SK-N-MC (cell line): ENCODE measurements at regions not wholly inside any gene's neighbourhood (a gene's known extent, or its start where the extent isn't known, plus 50 kb on each side); places are given as distances from the start of the nearest gene placed in this dataset.
"Not testable (repeated sequence)": the region's sequence is repeated elsewhere in the genome, so short reads cannot be mapped to it uniquely, and the experiment has no call there.

ENCODE experiments used
- DNase-seq: peaks from one replicate; pipeline ENCODE4 v3.0.0-alpha.2; 2011; ENCODE audit warnings: low read depth, low spot score
- H3K27ac ChIP-seq: fragments of 200-600 bp; sonication (generic); 2 replicates; pipeline ENCODE4 v1.5.1; 2016; ENCODE audit warnings: mixed run types
- H3K36me3 ChIP-seq: fragments of 200-600 bp; sonication (generic); 2 replicates; pipeline ENCODE4 v1.6.1; 2017; ENCODE audit warnings: antibody characterized with exemption, low read length, mixed read lengths; ENCODE audit not compliant: insufficient read depth
- H3K4me3 ChIP-seq: fragments of 200-600 bp; sonication (generic); 2 replicates; pipeline ENCODE4 v1.5.1; 2016
- H3K9ac ChIP-seq: fragments of 200-600 bp; sonication (generic); 2 replicates; pipeline ENCODE4 v1.8.0; 2017; ENCODE audit warnings: mixed run types, mixed read lengths; ENCODE audit not compliant: insufficient read length
- H3K9me3 ChIP-seq: fragments of 200-600 bp; sonication (generic); 2 replicates; pipeline ENCODE4 v1.6.1; 2017; ENCODE audit warnings: low read depth, mild to moderate bottlenecking, antibody characterized with exemption, low read length, moderate library complexity, mixed read lengths
- EZH2 ChIP-seq: fragments of 200-600 bp; sonication (generic); IDR thresholded peaks from one replicate; pipeline ENCODE4 v1.6.1; 2017; ENCODE audit warnings: antibody characterized with exemption
- FOXP2 ChIP-seq: optimal IDR thresholded peaks from 2 replicates; pipeline ENCODE3; 2011; ENCODE audit warnings: mild to moderate bottlenecking, moderate library complexity; ENCODE audit not compliant: insufficient read depth; ENCODE audit errors: extremely low read length, control extremely low read depth
- POLR2AphosphoS5 ChIP-seq: IDR thresholded peaks from 2 replicates; pipeline ENCODE4 v1.6.1; 2012; ENCODE audit warnings: mild to moderate bottlenecking, low read depth, low read length, borderline replicate concordance

DNA sequence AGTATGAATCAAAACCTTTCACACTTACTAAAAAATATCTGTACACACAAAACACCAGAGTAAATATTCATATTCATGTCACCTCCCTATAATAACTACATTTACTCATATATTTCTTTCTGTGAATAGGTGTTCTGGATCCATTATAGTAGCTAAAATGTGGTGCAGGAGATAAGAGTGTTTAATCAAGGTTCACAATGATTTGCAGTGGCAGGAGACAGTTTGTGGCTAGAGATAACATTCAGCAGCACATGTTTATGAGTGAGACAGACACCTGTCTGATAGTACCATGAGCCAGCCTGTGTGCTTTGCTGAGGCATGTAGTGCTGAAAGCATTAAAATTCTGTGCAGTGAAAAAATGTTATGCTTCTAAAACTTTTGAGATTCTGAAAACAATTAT is 410.3 kb downstream of the SRGAP2C start:
- Histone ChIP-seq H3K9ac (no peak overlapping the region), H3K4me3 (no peak overlapping the region), H3K27ac (no peak overlapping the region), H3K36me3 (no peaks in the 10 kb centered on the region), H3K9me3 (no peaks in the 10 kb centered on the region)
- TF ChIP-seq FOXP2, result no peak
- TF ChIP-seq EZH2, result no peak
- no peak for TF ChIP-seq POLR2AphosphoS5
- no peak for DNase-seq

- not testable (repeated sequence) for H3K4me3 ChIP-seq, H3K36me3 ChIP-seq, H3K9me3 ChIP-seq, H3K9ac ChIP-seq, H3K27ac ChIP-seq, DNase-seq
Measured at GRCh38 chr1:121604843-121605444, 420.2 kb downstream of the SRGAP2C start.

DNA sequence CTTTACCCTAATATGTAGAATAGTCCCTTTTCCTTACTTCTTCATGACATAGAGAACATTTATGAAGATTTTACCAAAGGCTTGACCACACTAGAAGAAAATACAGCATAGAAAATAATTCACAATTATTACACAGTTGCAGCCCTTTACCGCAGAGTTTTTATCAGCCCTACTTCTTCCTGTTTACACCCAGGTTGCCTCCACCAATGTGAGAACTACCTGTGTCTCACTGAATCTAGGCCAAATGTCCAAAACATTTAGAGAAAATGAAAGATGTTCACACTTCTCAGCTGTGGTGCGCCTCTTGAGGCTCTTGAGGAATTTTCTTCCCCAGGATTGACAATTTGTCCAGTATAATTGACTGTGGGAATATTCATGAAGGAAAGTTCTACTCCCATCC is 422.7 kb downstream of the SRGAP2C start:
- not testable (repeated sequence) for DNase-seq, H3K36me3 ChIP-seq, H3K9ac ChIP-seq

More for the DNA sequence above, 422.7 kb downstream of the SRGAP2C start:
- H3K9me3 ChIP-seq, H3K4me3 ChIP-seq, H3K27ac ChIP-seq: not testable (repeated sequence)
